ENCODE measurements at regions not wholly inside any gene's neighbourhood (a gene's known extent, or its start where the extent isn't known, plus 50 kb on each side); places are given as distances from the start of the nearest gene placed in this dataset.

DNA sequence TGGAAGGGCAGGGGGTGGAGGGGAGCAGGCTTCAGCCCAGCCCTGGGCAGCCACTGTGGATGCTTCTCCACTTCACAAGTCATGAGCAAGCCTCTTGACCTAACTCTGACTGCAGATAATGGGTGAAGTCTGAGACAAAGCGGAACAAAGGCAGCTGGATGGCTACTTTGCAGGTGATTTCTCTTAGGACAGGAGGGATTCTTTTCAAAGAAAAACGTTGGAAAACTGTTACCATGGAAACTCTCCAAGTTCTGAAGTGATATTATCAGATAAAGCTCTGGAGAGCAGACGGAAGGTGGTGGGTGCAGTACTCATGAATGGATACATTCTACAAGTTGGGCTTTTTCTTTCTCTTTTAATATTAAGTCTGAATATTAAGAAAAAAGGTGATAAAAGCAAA lies 254.2 kb upstream of the SLCO3A1 start:
- in situ Hi-C loops (cut with HindIII; ENCODE audit: low pct_unique_long_range_greater_than_20kb, low sequenced_read_pairs) = no loop called here
- DNase-seq (ENCODE audit: low read depth in 1 of 2, low spot score in 1 of 2) = no peak
- no peak for TF ChIP-seq JUND (IDR thresholded peaks at IDR 0.05; ENCODE audit: low read depth)

DNA sequence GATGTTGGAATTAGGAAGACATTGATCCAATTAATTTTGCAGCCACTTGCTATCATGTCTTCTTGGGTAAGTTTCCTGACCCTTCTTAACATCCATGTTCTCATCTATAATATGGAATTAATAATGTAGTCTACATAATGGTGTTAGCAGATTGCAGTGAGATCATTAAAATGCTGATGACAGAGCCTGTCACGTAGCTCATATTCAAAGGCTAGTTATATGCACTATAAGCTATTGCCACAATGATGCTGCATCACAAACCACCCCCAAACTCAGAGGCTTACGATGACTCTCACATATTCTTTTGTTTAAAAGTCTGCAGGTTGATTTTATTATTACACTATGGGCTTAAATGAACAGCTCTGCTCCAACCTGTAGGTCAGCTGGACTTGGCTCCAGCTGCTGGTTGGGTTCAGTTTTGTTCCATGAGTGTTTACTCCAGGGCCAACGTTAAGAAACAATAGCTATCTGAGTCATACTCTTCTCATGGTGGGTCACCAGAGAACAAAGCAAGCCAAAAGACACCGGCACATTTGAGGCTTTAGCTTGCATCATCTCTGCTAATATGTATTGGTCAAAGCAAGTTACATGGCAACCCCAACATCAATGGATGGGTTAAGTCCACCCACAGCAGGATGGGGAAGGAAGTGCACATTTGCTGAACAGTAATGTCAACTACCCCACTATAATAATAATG lies 250.0 kb upstream of the SLCO3A1 start:
- DNase-seq (ENCODE audit: low read depth in 1 of 2, low spot score in 1 of 2) = no peak
- TF ChIP-seq JUND (IDR thresholded peaks at IDR 0.05; ENCODE audit: low read depth) = no peak
- in situ Hi-C loops (cut with HindIII; ENCODE audit: low pct_unique_long_range_greater_than_20kb, low sequenced_read_pairs) = no loop called here

DNA sequence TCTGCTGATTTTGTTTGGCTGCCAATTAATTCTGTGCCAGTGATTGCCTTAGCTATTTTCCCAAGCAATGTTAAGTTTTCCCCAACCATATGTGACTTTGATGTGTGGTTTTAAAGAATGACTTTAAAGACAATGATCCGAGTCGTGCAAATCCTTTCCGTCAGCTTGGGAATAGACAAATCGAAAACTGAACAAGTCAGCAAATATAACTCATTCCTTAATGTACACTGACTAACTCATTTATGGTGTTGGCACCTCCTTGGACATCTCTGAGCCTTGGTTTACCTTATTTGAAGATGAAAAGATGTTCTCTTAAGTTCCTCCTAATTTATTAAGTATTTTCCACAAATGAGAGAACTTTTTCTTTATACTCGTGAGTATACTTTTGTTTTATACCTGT lies 249.4 kb upstream of the SLCO3A1 start:
- TF ChIP-seq JUND (IDR thresholded peaks at IDR 0.05; ENCODE audit: low read depth) = no peak
- DNase-seq (ENCODE audit: low read depth in 1 of 2, low spot score in 1 of 2) = no peak
- in situ Hi-C loops (cut with HindIII; ENCODE audit: low pct_unique_long_range_greater_than_20kb, low sequenced_read_pairs) = no loop called here

DNA sequence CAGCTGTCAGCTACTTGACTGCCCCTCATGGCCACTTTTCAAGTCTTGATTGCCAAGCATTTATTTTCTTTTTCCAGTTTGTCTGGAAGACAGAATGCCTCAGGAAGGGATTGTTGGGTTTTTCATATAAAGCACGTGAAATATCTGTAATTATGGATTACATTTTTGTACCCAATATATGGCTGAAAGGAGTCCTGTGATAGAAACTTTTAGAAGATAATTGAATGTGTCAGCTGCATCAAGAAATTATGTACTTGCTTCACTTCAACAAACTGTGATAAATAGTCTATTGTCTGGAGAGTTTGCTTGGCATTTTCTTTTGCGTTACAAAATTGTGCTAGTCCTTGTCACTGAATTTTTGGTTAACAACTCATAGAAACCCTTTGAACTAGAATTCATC lies 247.9 kb upstream of the SLCO3A1 start:
- in situ Hi-C loops (cut with HindIII; ENCODE audit: low pct_unique_long_range_greater_than_20kb, low sequenced_read_pairs) = no loop called here
- no peak for DNase-seq (ENCODE audit: low read depth in 1 of 2, low spot score in 1 of 2)
- no peak for TF ChIP-seq JUND (IDR thresholded peaks at IDR 0.05; ENCODE audit: low read depth)

DNA sequence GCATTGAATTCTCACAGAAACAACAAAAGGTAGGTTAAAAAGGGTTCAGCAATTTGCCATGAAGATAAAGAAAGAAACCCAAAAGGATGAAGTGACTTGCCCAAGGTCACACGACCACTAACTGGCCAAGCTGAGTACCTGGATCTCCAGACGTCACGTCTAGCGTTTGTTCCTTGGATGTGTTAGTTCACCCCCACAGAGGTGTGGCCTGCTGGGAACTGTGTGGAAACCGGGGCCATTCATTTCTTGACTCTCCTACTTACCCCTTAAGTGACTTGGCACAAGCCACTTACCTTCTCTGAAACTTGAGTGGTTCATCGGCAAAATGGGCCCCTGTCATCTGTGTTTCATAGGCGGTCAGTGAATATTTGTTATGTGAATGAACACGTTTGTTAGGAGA lies 244.3 kb upstream of the SLCO3A1 start:
- TF ChIP-seq JUND (IDR thresholded peaks at IDR 0.05; ENCODE audit: low read depth) = no peak
- in situ Hi-C loops (cut with HindIII; ENCODE audit: low pct_unique_long_range_greater_than_20kb, low sequenced_read_pairs) = no loop called here
- DNase-seq (ENCODE audit: low read depth in 1 of 2, low spot score in 1 of 2) = no peak

DNA sequence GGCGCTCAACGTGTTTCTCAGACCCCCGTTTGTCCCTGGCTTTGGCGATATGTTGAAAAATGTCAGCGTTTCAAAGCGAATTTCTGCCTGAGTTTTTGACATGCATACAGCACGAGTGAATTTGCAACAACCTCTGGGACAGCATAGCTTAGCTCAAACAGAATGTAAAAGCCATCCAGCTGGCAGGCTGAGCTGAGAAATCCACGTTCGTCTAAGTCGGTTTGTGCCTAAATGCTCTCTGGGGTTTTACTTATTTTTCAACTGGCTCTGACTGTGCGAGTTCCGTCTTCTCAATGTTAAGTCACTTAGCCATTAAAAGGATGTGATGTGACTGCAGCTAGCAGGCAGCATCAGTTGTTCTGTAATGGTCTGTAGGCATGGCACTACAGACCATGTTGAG lies 243.5 kb upstream of the SLCO3A1 start:
- TF ChIP-seq JUND (IDR thresholded peaks at IDR 0.05; ENCODE audit: low read depth) = no peak
- in situ Hi-C loops (cut with HindIII; ENCODE audit: low pct_unique_long_range_greater_than_20kb, low sequenced_read_pairs) = no loop called here
- no peak for DNase-seq (ENCODE audit: low read depth in 1 of 2, low spot score in 1 of 2)

DNA sequence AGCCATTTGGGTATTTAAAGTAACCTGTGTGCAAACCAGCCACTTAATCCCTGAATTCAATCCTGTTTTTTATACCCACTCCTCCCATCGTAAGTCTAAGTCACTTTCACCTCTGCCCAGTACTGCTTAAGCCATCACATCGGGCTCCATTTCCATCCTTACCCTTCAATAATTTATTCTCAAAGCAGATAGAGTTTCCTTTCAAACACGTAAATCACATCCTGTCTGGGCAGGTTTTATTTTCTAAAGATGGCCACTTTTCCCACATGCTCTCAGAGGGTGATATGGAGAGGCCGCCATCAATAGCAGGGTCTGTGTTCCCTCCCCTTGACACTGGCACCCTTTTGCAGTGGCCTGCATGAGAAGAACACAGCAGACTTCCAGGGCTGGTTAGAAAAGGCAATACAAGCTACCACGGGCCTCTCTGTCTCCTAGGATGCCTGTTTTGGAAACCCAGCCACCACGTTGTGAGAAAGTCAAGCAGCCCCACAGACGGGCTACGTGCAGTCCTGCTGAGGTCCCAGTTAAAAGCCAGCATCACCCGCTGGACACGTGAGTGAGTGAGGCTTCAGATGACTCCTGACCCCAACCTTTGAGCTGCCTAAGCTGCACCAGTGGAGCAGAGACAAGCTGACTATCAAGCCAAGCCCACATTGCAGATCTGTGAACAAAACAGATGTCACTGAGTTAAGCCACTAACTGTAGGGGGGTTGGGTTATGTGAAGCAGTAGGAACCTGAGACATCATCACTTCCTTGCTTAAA lies 241.8 kb upstream of the SLCO3A1 start:
- in situ Hi-C loops (cut with HindIII; ENCODE audit: low pct_unique_long_range_greater_than_20kb, low sequenced_read_pairs) = no loop called here
- no peak for DNase-seq (ENCODE audit: low read depth in 1 of 2, low spot score in 1 of 2)
- TF ChIP-seq JUND (IDR thresholded peaks at IDR 0.05; ENCODE audit: low read depth) = no peak

DNA sequence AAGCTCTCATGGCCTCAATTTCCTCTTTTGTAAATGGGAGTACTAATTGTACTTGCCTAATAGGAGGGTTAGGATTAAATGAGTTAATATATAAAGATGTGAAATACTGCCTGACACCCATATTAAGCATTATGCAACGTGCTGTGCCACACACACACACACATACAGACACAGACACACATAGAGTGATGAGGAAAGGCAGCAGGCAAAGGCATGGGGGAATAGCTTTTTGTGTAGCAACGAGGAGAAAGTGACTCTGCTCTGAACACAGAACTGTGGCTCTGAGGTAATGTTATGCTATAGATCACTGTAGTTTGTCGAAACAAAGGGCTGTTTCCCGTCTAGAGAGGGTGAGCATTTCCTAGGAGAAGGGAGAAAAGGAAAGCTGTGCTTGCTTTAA lies 233.3 kb upstream of the SLCO3A1 start:
- no peak for DNase-seq (ENCODE audit: low read depth in 1 of 2, low spot score in 1 of 2)
- no peak for TF ChIP-seq JUND (IDR thresholded peaks at IDR 0.05; ENCODE audit: low read depth)
- in situ Hi-C loops (cut with HindIII; ENCODE audit: low pct_unique_long_range_greater_than_20kb, low sequenced_read_pairs) = no loop called here

DNA sequence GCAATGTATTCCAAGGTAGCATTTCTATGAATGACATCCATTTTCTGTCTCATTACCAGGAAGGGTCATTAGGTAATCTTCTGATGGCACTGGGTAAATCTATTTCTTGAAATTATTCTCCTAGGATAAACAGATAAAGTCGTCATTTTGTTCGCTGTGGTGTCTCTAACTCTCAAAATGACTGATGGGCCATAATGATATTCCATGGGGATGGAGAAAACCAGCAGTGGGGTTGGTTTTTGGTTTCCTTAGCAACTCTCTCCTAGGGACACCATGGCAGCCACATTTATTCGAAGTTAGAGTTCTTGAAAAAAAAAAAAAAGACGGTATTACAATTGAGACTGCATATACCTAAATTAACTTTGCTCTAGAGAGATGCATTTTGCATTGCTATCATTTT lies 231.3 kb upstream of the SLCO3A1 start:
- in situ Hi-C loops (cut with HindIII; ENCODE audit: low pct_unique_long_range_greater_than_20kb, low sequenced_read_pairs) = no loop called here
- no peak for DNase-seq (ENCODE audit: low read depth in 1 of 2, low spot score in 1 of 2)
- no peak for TF ChIP-seq JUND (IDR thresholded peaks at IDR 0.05; ENCODE audit: low read depth)

DNA sequence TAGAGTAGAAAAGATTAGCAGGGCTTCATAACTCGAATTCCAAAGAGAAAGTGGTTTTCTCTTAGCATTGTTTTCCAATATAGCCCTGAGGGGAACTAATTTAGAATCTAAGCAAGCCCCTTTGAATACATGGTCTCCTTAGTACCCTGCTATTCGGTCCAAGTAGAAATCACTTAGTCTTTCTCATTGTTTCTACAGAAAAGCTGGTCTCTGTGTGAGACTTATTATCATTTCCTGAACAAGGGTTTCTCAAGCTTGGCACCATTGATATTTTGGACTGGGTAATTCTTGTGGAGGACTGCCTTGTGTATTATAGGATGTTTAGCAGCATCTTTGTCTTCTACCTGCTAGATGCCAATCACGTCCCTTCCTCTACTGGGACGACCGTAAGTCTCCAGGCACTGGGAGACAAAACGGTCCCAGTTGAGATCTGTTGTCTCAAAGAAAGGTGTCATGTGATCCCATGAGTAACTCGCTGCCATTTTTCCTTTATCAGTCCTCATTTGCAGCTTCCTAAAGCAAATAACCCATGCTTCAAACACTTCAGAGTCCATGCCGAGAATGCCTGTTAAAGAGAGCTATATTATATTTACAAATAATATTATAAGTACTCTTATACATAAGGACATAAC lies 230.7 kb upstream of the SLCO3A1 start:
- DNase-seq (ENCODE audit: low read depth in 1 of 2, low spot score in 1 of 2) = no peak
- no peak for TF ChIP-seq JUND (IDR thresholded peaks at IDR 0.05; ENCODE audit: low read depth)
- in situ Hi-C loops (cut with HindIII; ENCODE audit: low pct_unique_long_range_greater_than_20kb, low sequenced_read_pairs) = no loop called here

DNA sequence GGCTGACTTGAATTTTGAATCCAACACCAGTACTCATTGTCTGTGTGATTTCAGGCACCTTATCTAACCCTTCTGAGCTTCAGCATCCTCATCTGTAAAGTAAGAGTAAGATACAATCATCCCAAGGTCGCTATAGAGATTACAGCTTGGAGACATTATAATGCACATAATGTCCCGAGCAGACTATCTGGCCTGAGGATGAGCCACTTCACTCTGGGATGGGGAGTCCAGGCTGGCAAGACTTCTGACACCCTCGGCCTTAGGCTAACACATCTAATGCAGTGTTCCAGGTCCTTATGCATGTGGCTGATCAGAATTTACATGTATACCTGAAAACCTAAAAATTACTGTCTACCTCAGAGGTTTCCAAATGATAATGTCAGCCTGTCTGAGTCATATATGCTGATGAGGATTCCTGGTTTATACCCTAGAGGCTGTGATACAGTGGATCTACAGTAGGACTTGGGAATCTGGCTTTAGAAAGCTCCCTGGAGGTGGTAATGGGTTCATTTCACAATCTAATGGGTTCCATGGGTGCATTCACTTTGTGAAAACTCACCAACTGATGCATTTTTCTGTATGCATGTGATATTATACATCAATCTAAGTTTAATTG lies 229.0 kb upstream of the SLCO3A1 start:
- in situ Hi-C loops (cut with HindIII; ENCODE audit: low pct_unique_long_range_greater_than_20kb, low sequenced_read_pairs) = no loop called here
- DNase-seq (ENCODE audit: low read depth in 1 of 2, low spot score in 1 of 2) = no peak
- TF ChIP-seq JUND (IDR thresholded peaks at IDR 0.05; ENCODE audit: low read depth) = no peak

DNA sequence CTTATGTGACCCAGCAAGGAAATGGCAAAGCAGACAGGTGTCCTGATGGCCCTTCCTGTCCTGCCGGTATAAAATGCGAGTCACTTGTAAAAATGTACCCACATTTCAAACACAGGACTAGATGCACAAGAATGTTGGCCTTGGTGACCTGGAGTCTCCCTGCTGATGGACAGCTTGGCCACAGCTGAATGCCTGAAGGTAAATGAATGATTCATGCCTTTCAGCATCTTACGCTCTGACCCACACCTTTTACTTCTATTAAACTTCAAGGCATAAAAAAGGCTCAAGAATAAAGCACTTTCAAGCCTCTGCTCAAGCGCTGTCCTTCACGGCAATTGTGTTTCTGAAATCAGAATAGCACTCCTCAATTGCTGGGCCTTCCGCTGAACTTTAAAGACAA lies 228.0 kb upstream of the SLCO3A1 start:
- DNase-seq (ENCODE audit: low read depth in 1 of 2, low spot score in 1 of 2) = no peak
- in situ Hi-C loops (cut with HindIII; ENCODE audit: low pct_unique_long_range_greater_than_20kb, low sequenced_read_pairs) = no loop called here

More for the DNA sequence above, 228.0 kb upstream of the SLCO3A1 start:
- no peak for TF ChIP-seq JUND (IDR thresholded peaks at IDR 0.05; ENCODE audit: low read depth)
